Brain microvascular endothelial cell (primary cell): ENCODE measurements at regions not wholly inside any gene's neighbourhood (a gene's known extent, or its start where the extent isn't known, plus 50 kb on each side); places are given as distances from the start of the nearest gene placed in this dataset.

ENCODE experiments used
- DNase-seq: peaks from one replicate; pipeline ENCODE4 v3.0.0-alpha.2; 2020
- H3K27ac ChIP-seq: fragments of 250-450 bp; sonication (Bioruptor Pico); 2 replicates; pipeline ENCODE4 v1.5.1; 2020; ENCODE audit warnings: mild to moderate bottlenecking, moderate library complexity
- H3K27me3 ChIP-seq: fragments of 250-450 bp; sonication (Bioruptor Pico); replicated peaks from 2 replicates; pipeline ENCODE4 v1.5.1; 2020; ENCODE audit warnings: mild to moderate bottlenecking
- H3K36me3 ChIP-seq: fragments of 250-450 bp; sonication (Bioruptor Pico); replicated peaks from 2 replicates; pipeline ENCODE4 v1.5.1; 2020; ENCODE audit warnings: mild to moderate bottlenecking
- H3K4me3 ChIP-seq: 2 replicates; pipeline ENCODE4 v1.5.1; 2011; ENCODE audit warnings: low read depth, mild to moderate bottlenecking, control low read depth, low read length, moderate library complexity
- in situ Hi-C: cut with HindIII; loops from 2 replicates; pipeline ENCODE4 v1.10.0; 2017; ENCODE audit warnings: low sequenced_read_pairs, low pct_ligation_motif_present
- TF ChIP-seq, protein P1 (sequence below): IDR thresholded peaks from 2 replicates; pipeline ENCODE4 v1.5.1; 2011; ENCODE audit warnings: low read depth, mild to moderate bottlenecking, moderate library complexity, low read length, control low read depth, inconsistent platforms; ENCODE audit errors: missing control alignments

GRCh38 chr9:105932276-105932675 is 237.9 kb downstream of the TMEM38B start:
- DNase-seq = no peak
- no peak overlapping the region for H3K27ac ChIP-seq
- H3K27me3 ChIP-seq = no peaks in the 10 kb centered on the region
- H3K36me3 ChIP-seq = no peaks in the 10 kb centered on the region
- in situ Hi-C loops = no loop called here
- TF ChIP-seq, protein P1, sequence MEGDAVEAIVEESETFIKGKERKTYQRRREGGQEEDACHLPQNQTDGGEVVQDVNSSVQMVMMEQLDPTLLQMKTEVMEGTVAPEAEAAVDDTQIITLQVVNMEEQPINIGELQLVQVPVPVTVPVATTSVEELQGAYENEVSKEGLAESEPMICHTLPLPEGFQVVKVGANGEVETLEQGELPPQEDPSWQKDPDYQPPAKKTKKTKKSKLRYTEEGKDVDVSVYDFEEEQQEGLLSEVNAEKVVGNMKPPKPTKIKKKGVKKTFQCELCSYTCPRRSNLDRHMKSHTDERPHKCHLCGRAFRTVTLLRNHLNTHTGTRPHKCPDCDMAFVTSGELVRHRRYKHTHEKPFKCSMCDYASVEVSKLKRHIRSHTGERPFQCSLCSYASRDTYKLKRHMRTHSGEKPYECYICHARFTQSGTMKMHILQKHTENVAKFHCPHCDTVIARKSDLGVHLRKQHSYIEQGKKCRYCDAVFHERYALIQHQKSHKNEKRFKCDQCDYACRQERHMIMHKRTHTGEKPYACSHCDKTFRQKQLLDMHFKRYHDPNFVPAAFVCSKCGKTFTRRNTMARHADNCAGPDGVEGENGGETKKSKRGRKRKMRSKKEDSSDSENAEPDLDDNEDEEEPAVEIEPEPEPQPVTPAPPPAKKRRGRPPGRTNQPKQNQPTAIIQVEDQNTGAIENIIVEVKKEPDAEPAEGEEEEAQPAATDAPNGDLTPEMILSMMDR = no peak
- no peak overlapping the region for H3K4me3 ChIP-seq

GRCh38 chr9:105950448-105950847 is 256.1 kb downstream of the TMEM38B start:
- TF ChIP-seq, protein P1 = no peak
- H3K4me3 ChIP-seq = no peak overlapping the region
- no peak overlapping the region for H3K27ac ChIP-seq
- DNase-seq = no peak
- in situ Hi-C loops = no loop called here
- H3K27me3 ChIP-seq = no peaks in the 10 kb centered on the region
- no peaks in the 10 kb centered on the region for H3K36me3 ChIP-seq

GRCh38 chr9:105950894-105951293 is 256.6 kb downstream of the TMEM38B start:
- Histone ChIP-seq H3K36me3 (no peaks in the 10 kb centered on the region), H3K27ac (no peak overlapping the region), H3K27me3 (no peaks in the 10 kb centered on the region), H3K4me3 (no peak overlapping the region)
- TF ChIP-seq, protein P1 = no peak
- no peak for DNase-seq
- in situ Hi-C loops = no loop called here

- Histone ChIP-seq H3K27me3 (no peaks in the 10 kb centered on the region), H3K4me3 (no peak overlapping the region), H3K36me3 (no peaks in the 10 kb centered on the region), H3K27ac (no peak overlapping the region)
- in situ Hi-C loops = no loop called here
- DNase-seq = no peak
- TF ChIP-seq, protein P1 = no peak
Observed at GRCh38 chr9:105954517-105954916, 260.2 kb downstream of the TMEM38B start.

- H3K27me3 ChIP-seq = no peaks in the 10 kb centered on the region
- H3K27ac ChIP-seq = no peak overlapping the region
- H3K4me3 ChIP-seq = no peak overlapping the region
- no peaks in the 10 kb centered on the region for H3K36me3 ChIP-seq
- in situ Hi-C loops = no loop called here
- TF ChIP-seq, protein P1 = no peak
- DNase-seq = no peak
Observed at GRCh38 chr9:105957830-105958229, 263.5 kb downstream of the TMEM38B start.

- TF ChIP-seq, protein P1 = no peak
- DNase-seq = no peak
- no peak overlapping the region for H3K4me3 ChIP-seq
- H3K27ac ChIP-seq = no peak overlapping the region
- no peaks in the 10 kb centered on the region for H3K27me3 ChIP-seq
- no peaks in the 10 kb centered on the region for H3K36me3 ChIP-seq
- in situ Hi-C loops = no loop called here
Observed at GRCh38 chr9:105958587-105958986, 264.2 kb downstream of the TMEM38B start.
